ENCODE measurements at regions not wholly inside any gene's neighbourhood (a gene's known extent, or its start where the extent isn't known, plus 50 kb on each side); places are given as distances from the start of the nearest gene placed in this dataset.
A peak's percentile ranks its signal among the peaks of the same experiment; 100 is the strongest.

- no peak for TF ChIP-seq POLR2AphosphoS5 (IDR thresholded peaks at IDR 0.05; ENCODE audit: insufficient read depth, low read depth, low read length)
- peak; percentile 85 for TF ChIP-seq GATA2 (IDR thresholded peaks at IDR 0.05; ENCODE audit: insufficient read depth, insufficient read length, low read depth, low read length)
- no peak for TF ChIP-seq CTCF (IDR thresholded peaks at IDR 0.05; ENCODE audit: extremely low read depth in 1 of 2, insufficient read depth in 1 of 2, low read depth in 1 of 2, low read length in 2 of 2)
- TF ChIP-seq POLR2A (IDR thresholded peaks at IDR 0.05; ENCODE audit: low read depth, low read length) = no peak
- no peak for TF ChIP-seq EZH2 (IDR thresholded peaks at IDR 0.05; ENCODE audit: borderline replicate concordance, low read depth, low read length, severe bottlenecking)
- TF ChIP-seq JUN (IDR thresholded peaks at IDR 0.05; ENCODE audit: borderline replicate concordance, insufficient read depth, insufficient read length, low read depth) = no peak
- TF ChIP-seq MYC (IDR thresholded peaks at IDR 0.05; ENCODE audit: low read depth, low read length) = no peak
- TF ChIP-seq, protein P1, sequence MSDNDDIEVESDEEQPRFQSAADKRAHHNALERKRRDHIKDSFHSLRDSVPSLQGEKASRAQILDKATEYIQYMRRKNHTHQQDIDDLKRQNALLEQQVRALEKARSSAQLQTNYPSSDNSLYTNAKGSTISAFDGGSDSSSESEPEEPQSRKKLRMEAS (IDR thresholded peaks at IDR 0.05; ENCODE audit: insufficient read depth, insufficient read length) = no peak
- TF ChIP-seq FOS (IDR thresholded peaks at IDR 0.05; ENCODE audit: borderline replicate concordance, insufficient read depth, low read length) = no peak
These were observed 112.9 kb upstream of the ATP8B1 start for GRCh38 chr18:57915865-57916582.

Data from endothelial cell of umbilical vein (primary cell).